CD14-positive monocyte (primary cell): ENCODE measurements at regions not wholly inside any gene's neighbourhood (a gene's known extent, or its start where the extent isn't known, plus 50 kb on each side); places are given as distances from the start of the nearest gene placed in this dataset.

Experiments
- DNase-seq, 3 donors: peaks; one replicate each; pipeline ENCODE4 v3.0.0-alpha.2; 2011 to 2022
- H2AFZ ChIP-seq: 2 replicates; pipeline ENCODE4 v1.6.0; 2012; ENCODE audit warnings: mild to moderate bottlenecking, low read depth, low read length, inconsistent platforms; ENCODE audit not compliant: insufficient read depth, poor library complexity, severe bottlenecking
- H3K27ac ChIP-seq, 2 donors: 1 replicate in 1 of 2; 2 replicates in 1 of 2; pipeline ENCODE4 v1.5.1; 2012 to 2013; ENCODE audit warnings: low read length in 2 of 2, control low read depth in 1 of 2, inconsistent platforms in 1 of 2, low read depth in 1 of 2, mild to moderate bottlenecking in 1 of 2
- H3K27me3 ChIP-seq, 2 donors: one replicate each; pipeline versions ENCODE4 v1.6.0 to v1.6.1; 2011 to 2013; ENCODE audit warnings: low read length in 2 of 2; ENCODE audit not compliant: control insufficient read depth in 2 of 2, insufficient read depth in 2 of 2
- H3K36me3 ChIP-seq, 2 donors: replicated peaks in 1 of 2; 1 replicate in 1 of 2; 2 replicates in 1 of 2; pipeline versions ENCODE4 v1.5.1 to v1.6.1; 2012 to 2013; ENCODE audit warnings: low read length in 2 of 2, control low read depth in 1 of 2, inconsistent platforms in 1 of 2, mild to moderate bottlenecking in 1 of 2; ENCODE audit not compliant: insufficient read depth in 2 of 2, control insufficient read depth in 1 of 2
- H3K4me1 ChIP-seq, 2 donors: 1 replicate in 1 of 2; 2 replicates in 1 of 2; pipeline versions ENCODE4 v1.5.1 to v1.6.1; 2012 to 2013; ENCODE audit warnings: low read length in 2 of 2, control low read depth in 1 of 2, inconsistent platforms in 1 of 2, mild to moderate bottlenecking in 1 of 2, moderate library complexity in 1 of 2; ENCODE audit not compliant: insufficient read depth in 2 of 2, control insufficient read depth in 1 of 2
- H3K4me2 ChIP-seq: replicated peaks from 2 replicates; pipeline ENCODE3; 2012; ENCODE audit warnings: low read length, moderate library complexity, mild to moderate bottlenecking; ENCODE audit not compliant: poor library complexity, severe bottlenecking; ENCODE audit errors: extremely low read depth
- H3K4me3 ChIP-seq, 3 experiments: fragments of 200-600 bp in 1 of 3; sonication (generic) in 1 of 3; replicated peaks in 1 of 3; 1 replicate in 2 of 3; 2 replicates in 1 of 3; pipeline ENCODE4 v1.5.1; 2011 to 2013; ENCODE audit warnings: low read length in 3 of 3, mild to moderate bottlenecking in 3 of 3, control low read depth in 2 of 3, low read depth in 2 of 3, inconsistent platforms in 1 of 3, moderate library complexity in 1 of 3
- H3K79me2 ChIP-seq: 2 replicates; pipeline ENCODE4 v1.6.0; 2012; ENCODE audit warnings: mild to moderate bottlenecking, control low read depth, inconsistent platforms, low read length, moderate library complexity; ENCODE audit not compliant: insufficient read depth
- H3K9ac ChIP-seq: 2 replicates; pipeline ENCODE4 v1.6.0; 2017; ENCODE audit warnings: low read length, mild to moderate bottlenecking; ENCODE audit not compliant: insufficient read depth, poor library complexity, severe bottlenecking
- H3K9me3 ChIP-seq, 2 donors: replicated peaks in 1 of 2; 1 replicate in 1 of 2; 2 replicates in 1 of 2; pipeline versions ENCODE4 v1.5.1 to v1.6.1; 2012 to 2013; ENCODE audit warnings: low read length in 2 of 2, control low read depth in 1 of 2; ENCODE audit not compliant: control insufficient read depth in 1 of 2, insufficient read depth in 1 of 2
- H4K20me1 ChIP-seq: 2 replicates; pipeline ENCODE4 v1.6.0; 2012; ENCODE audit warnings: mild to moderate bottlenecking, low read length, control low read depth, moderate library complexity; ENCODE audit not compliant: insufficient read depth
- H3K27ac Mint-ChIP-seq, 7 donors: one replicate each; pipeline ENCODE4 v1.8.0; 2020; ENCODE audit warnings: mild to moderate bottlenecking in 7 of 7, mixed read lengths in 7 of 7, moderate library complexity in 6 of 7, inconsistent platforms in 2 of 7
- H3K27me3 Mint-ChIP-seq, 3 donors: one replicate each; pipeline ENCODE4 v1.8.0; 2021 to 2022; ENCODE audit warnings: low read depth in 3 of 3, mild to moderate bottlenecking in 3 of 3, mixed read lengths in 3 of 3, moderate library complexity in 3 of 3, inconsistent platforms in 1 of 3
- H3K36me3 Mint-ChIP-seq, 2 donors: one replicate each; pipeline ENCODE4 v1.8.0; 2020; ENCODE audit warnings: mixed read lengths in 2 of 2, inconsistent platforms in 1 of 2, mild to moderate bottlenecking in 1 of 2
- H3K4me1 Mint-ChIP-seq: one replicate; pipeline ENCODE4 v1.8.0; 2020; ENCODE audit warnings: mild to moderate bottlenecking, mixed read lengths
- H3K4me3 Mint-ChIP-seq, 2 donors: one replicate each; pipeline ENCODE4 v1.8.0; 2020; ENCODE audit warnings: mild to moderate bottlenecking in 2 of 2, mixed read lengths in 2 of 2, moderate library complexity in 1 of 2
- H3K9me3 Mint-ChIP-seq, 7 donors: one replicate each; pipeline ENCODE4 v1.8.0; 2020 to 2022; ENCODE audit warnings: mixed read lengths in 7 of 7, mild to moderate bottlenecking in 6 of 7, moderate library complexity in 6 of 7, inconsistent platforms in 2 of 7
- CTCF ChIP-seq: fragments of 200-600 bp; IDR thresholded peaks from one replicate; pipeline ENCODE4 v1.8.0; 2022; ENCODE audit warnings: antibody characterized with exemption, mild to moderate bottlenecking
- WGBS: methylation state at CpG from one replicate; pipeline ENCODE4 v1.1.5; 2013; ENCODE audit warnings: missing lambda C conversion rate; ENCODE audit not compliant: insufficient coverage; 5-methylcytosine and 5-hydroxymethylcytosine counted together
- intact Hi-C, 2 donors: fragments of 100-400 bp; cut with micrococcal nuclease; formaldehyde crosslinking; loops; one replicate each; pipeline versions ENCODE4 v1.15.0 to v1.15.1; 2023

GRCh38 chr14:71619472-71619871 is 312.8 kb upstream of the RGS6 start:
- H2AFZ ChIP-seq: no peak overlapping the region
- H3K9me3 ChIP-seq: no peaks in the 10 kb centered on the region
- H3K9me3 Mint-ChIP-seq: peaks cover 0 to 3% (median 0%) of the 10 kb centered on the region in 7 donors
- peaks cover 33% of the 10 kb centered on the region for H4K20me1 ChIP-seq
- H3K36me3 ChIP-seq: peaks cover 25 to 65% of the 10 kb centered on the region in 2 donors
- intact Hi-C loops: no loop called here
- no peak overlapping the region for H3K4me3 ChIP-seq
- no peak overlapping the region for H3K4me2 ChIP-seq
- no peaks in the 10 kb centered on the region for H3K4me1 Mint-ChIP-seq
- WGBS: no CpG with 5 or more reads among the region's 3 CpGs
- H3K79me2 ChIP-seq: no peaks in the 10 kb centered on the region
- peaks cover 56 to 61% of the 10 kb centered on the region in 2 donors for H3K36me3 Mint-ChIP-seq
- H3K27ac Mint-ChIP-seq: no peak overlapping the region
- no peak overlapping the region for H3K27ac ChIP-seq
- no peaks in the 10 kb centered on the region for H3K27me3 ChIP-seq
- H3K9ac ChIP-seq: no peak overlapping the region
- no peak for TF ChIP-seq CTCF
- peaks cover 0 to 5% (median 0%) of the 10 kb centered on the region in 3 donors for H3K27me3 Mint-ChIP-seq
- no peaks in the 10 kb centered on the region for H3K4me1 ChIP-seq
- no peak overlapping the region for H3K4me3 Mint-ChIP-seq
- no peak for DNase-seq

- H2AFZ ChIP-seq: no peak overlapping the region
- DNase-seq: no peak
- H3K4me3 Mint-ChIP-seq: no peak overlapping the region
- peaks cover 27% of the 10 kb centered on the region for H4K20me1 ChIP-seq
- peaks cover 0 to 3% (median 2%) of the 10 kb centered on the region in 7 donors for H3K9me3 Mint-ChIP-seq
- no peaks in the 10 kb centered on the region for H3K79me2 ChIP-seq
- intact Hi-C loops: no loop called here
- H3K36me3 ChIP-seq: peaks cover 32 to 68% of the 10 kb centered on the region in 2 donors
- H3K4me2 ChIP-seq: no peak overlapping the region
- no peak overlapping the region for H3K27ac Mint-ChIP-seq
- peaks cover 0 to 3% of the 10 kb centered on the region in 2 donors for H3K9me3 ChIP-seq
- H3K4me1 ChIP-seq: peaks cover 0 to 3% of the 10 kb centered on the region in 2 donors
- H3K4me1 Mint-ChIP-seq: peaks cover 5% of the 10 kb centered on the region
- H3K27me3 Mint-ChIP-seq: peaks cover 0 to 5% (median 0%) of the 10 kb centered on the region in 3 donors
- no peak overlapping the region for H3K9ac ChIP-seq
- H3K36me3 Mint-ChIP-seq: peaks cover 61 to 64% of the 10 kb centered on the region in 2 donors
- no peak overlapping the region for H3K4me3 ChIP-seq
- no peak for TF ChIP-seq CTCF
- no peaks in the 10 kb centered on the region for H3K27me3 ChIP-seq
- WGBS: 100% methylated on average over 1 of the region's 2 CpGs
- H3K27ac ChIP-seq: no peak overlapping the region
These were observed 311.8 kb upstream of the RGS6 start for GRCh38 chr14:71620401-71620800.
